Loucy (cell line): ENCODE measurements at regions not wholly inside any gene's neighbourhood (a gene's known extent, or its start where the extent isn't known, plus 50 kb on each side); places are given as distances from the start of the nearest gene placed in this dataset.

ENCODE experiments used
- H2AFZ ChIP-seq: fragments of 200-600 bp; sonication (generic); 2 replicates; pipeline ENCODE4 v1.6.0; 2016; ENCODE audit warnings: antibody characterized with exemption, mild to moderate bottlenecking, low read length, moderate library complexity
- H3F3A ChIP-seq: fragments of 200-600 bp; 2 replicates; pipeline ENCODE4 v1.6.0; 2016; ENCODE audit warnings: antibody characterized with exemption, low read depth, mild to moderate bottlenecking
- H3K27me3 ChIP-seq: fragments of 200-600 bp; sonication (generic); 2 replicates; pipeline ENCODE4 v1.6.1; 2014; ENCODE audit warnings: low read length, mild to moderate bottlenecking; ENCODE audit not compliant: insufficient read depth, poor library complexity, severe bottlenecking
- H3K36me3 ChIP-seq: fragments of 200-600 bp; sonication (generic); 2 replicates; pipeline ENCODE4 v1.6.1; 2016; ENCODE audit warnings: low read length; ENCODE audit not compliant: insufficient read depth
- H3K4me1 ChIP-seq: fragments of 200-600 bp; sonication (generic); 2 replicates; pipeline ENCODE4 v1.5.1; 2014; ENCODE audit warnings: low read length, mild to moderate bottlenecking; ENCODE audit not compliant: insufficient read depth, poor library complexity, severe bottlenecking
- H3K4me2 ChIP-seq: fragments of 200-600 bp; sonication (generic); 2 replicates; pipeline ENCODE4 v1.6.0; 2014; ENCODE audit warnings: antibody characterized with exemption, low read length, low read depth, mild to moderate bottlenecking; ENCODE audit not compliant: poor library complexity, severe bottlenecking
- H3K4me3 ChIP-seq: fragments of 200-600 bp; sonication (generic); 2 replicates; pipeline ENCODE4 v1.5.1; 2014; ENCODE audit warnings: low read length, mild to moderate bottlenecking, mixed read lengths; ENCODE audit not compliant: poor library complexity, severe bottlenecking
- H3K79me2 ChIP-seq: fragments of 200-600 bp; sonication (generic); 2 replicates; pipeline ENCODE4 v1.6.1; 2014; ENCODE audit warnings: low read length; ENCODE audit not compliant: insufficient read depth
- H3K9ac ChIP-seq: fragments of 200-600 bp; sonication (generic); 2 replicates; pipeline ENCODE4 v1.6.0; 2014; ENCODE audit warnings: mild to moderate bottlenecking, low read depth, low read length, moderate library complexity; ENCODE audit not compliant: poor library complexity, severe bottlenecking
- H3K9me2 ChIP-seq: fragments of 200-600 bp; sonication (generic); replicated peaks from 2 replicates; pipeline ENCODE4 v1.6.1; 2016; ENCODE audit warnings: low read depth, low read length, mixed read lengths
- H3K9me3 ChIP-seq: fragments of 200-600 bp; sonication (generic); 2 replicates; pipeline ENCODE4 v1.6.1; 2014; ENCODE audit warnings: mild to moderate bottlenecking, antibody characterized with exemption, low read length, low read depth; ENCODE audit not compliant: insufficient read depth
- H4K20me1 ChIP-seq: fragments of 200-600 bp; sonication (generic); 2 replicates; pipeline ENCODE4 v1.6.0; 2014; ENCODE audit warnings: antibody characterized with exemption, low read length, mild to moderate bottlenecking; ENCODE audit not compliant: insufficient read depth, poor library complexity, severe bottlenecking
- CTCF ChIP-seq: fragments of 200-600 bp; sonication (generic); conservative IDR thresholded peaks from 2 replicates; pipeline ENCODE4 v1.5.1; 2014; ENCODE audit warnings: mild to moderate bottlenecking, antibody characterized with exemption, low read length
- EZH2phosphoT487 ChIP-seq: fragments of 200-600 bp; IDR thresholded peaks from 2 replicates; pipeline ENCODE4 v1.6.1; 2018; ENCODE audit warnings: antibody characterized with exemption, mild to moderate bottlenecking, moderate library complexity, borderline replicate concordance

- H3K9me2 ChIP-seq: no peaks in the 10 kb centered on the region
- no peaks in the 10 kb centered on the region for H3K27me3 ChIP-seq
- no peaks in the 10 kb centered on the region for H3F3A ChIP-seq
- no peaks in the 10 kb centered on the region for H3K36me3 ChIP-seq
- no peaks in the 10 kb centered on the region for H3K9me3 ChIP-seq
- no peak overlapping the region for H3K4me2 ChIP-seq
- TF ChIP-seq CTCF (no peak), EZH2phosphoT487 (no peak)
- no peak overlapping the region for H2AFZ ChIP-seq
- H3K4me3 ChIP-seq: no peak overlapping the region
- no peaks in the 10 kb centered on the region for H4K20me1 ChIP-seq
- H3K9ac ChIP-seq: no peak overlapping the region
- H3K4me1 ChIP-seq: no peaks in the 10 kb centered on the region
- no peaks in the 10 kb centered on the region for H3K79me2 ChIP-seq
Measured at GRCh38 chr12:69120354-69120753, 119.0 kb upstream of the CPSF6 start.

- H3K36me3 ChIP-seq: no peaks in the 10 kb centered on the region
- H3K4me2 ChIP-seq: no peak overlapping the region
- no peaks in the 10 kb centered on the region for H3K9me3 ChIP-seq
- TF ChIP-seq EZH2phosphoT487: no peak
- TF ChIP-seq CTCF: no peak
- H2AFZ ChIP-seq: no peak overlapping the region
- no peak overlapping the region for H3K9ac ChIP-seq
- no peaks in the 10 kb centered on the region for H3K79me2 ChIP-seq
- H3K4me1 ChIP-seq: no peaks in the 10 kb centered on the region
- no peak overlapping the region for H3K4me3 ChIP-seq
- no peaks in the 10 kb centered on the region for H4K20me1 ChIP-seq
- H3K9me2 ChIP-seq: no peaks in the 10 kb centered on the region
- H3F3A ChIP-seq: no peaks in the 10 kb centered on the region
- no peaks in the 10 kb centered on the region for H3K27me3 ChIP-seq
Measured at GRCh38 chr12:69123311-69123710, 116.1 kb upstream of the CPSF6 start.

- no peak overlapping the region for H2AFZ ChIP-seq
- no peaks in the 10 kb centered on the region for H3K36me3 ChIP-seq
- H3F3A ChIP-seq: no peaks in the 10 kb centered on the region
- TF ChIP-seq CTCF: no peak
- TF ChIP-seq EZH2phosphoT487: no peak
- no peaks in the 10 kb centered on the region for H3K79me2 ChIP-seq
- no peak overlapping the region for H3K4me3 ChIP-seq
- H3K9me2 ChIP-seq: no peaks in the 10 kb centered on the region
- H4K20me1 ChIP-seq: no peaks in the 10 kb centered on the region
- H3K4me1 ChIP-seq: no peaks in the 10 kb centered on the region
- H3K27me3 ChIP-seq: no peaks in the 10 kb centered on the region
- no peak overlapping the region for H3K4me2 ChIP-seq
- H3K9me3 ChIP-seq: no peaks in the 10 kb centered on the region
- no peak overlapping the region for H3K9ac ChIP-seq
Measured at GRCh38 chr12:69123919-69124638, 115.3 kb upstream of the CPSF6 start.
